Ishikawa (cell line): ENCODE measurements at regions not wholly inside any gene's neighbourhood (a gene's known extent, or its start where the extent isn't known, plus 50 kb on each side); places are given as distances from the start of the nearest gene placed in this dataset.

Experiments used
- RAD21 ChIP-seq: IDR thresholded peaks from 2 replicates; pipeline ENCODE4 v1.6.1; 2012; ENCODE audit warnings: low read depth
- ZBTB7A ChIP-seq: IDR thresholded peaks from 2 replicates; pipeline ENCODE4 v1.6.1; 2012; ENCODE audit warnings: low read depth
- TF ChIP-seq, protein P1 (sequence below): IDR thresholded peaks from 2 replicates; pipeline ENCODE4 v1.6.1; 2012; ENCODE audit warnings: low read depth, mild to moderate bottlenecking
- TF ChIP-seq, protein P2 (sequence below): IDR thresholded peaks from 2 replicates; pipeline ENCODE4 v1.6.1; 2012

DNA sequence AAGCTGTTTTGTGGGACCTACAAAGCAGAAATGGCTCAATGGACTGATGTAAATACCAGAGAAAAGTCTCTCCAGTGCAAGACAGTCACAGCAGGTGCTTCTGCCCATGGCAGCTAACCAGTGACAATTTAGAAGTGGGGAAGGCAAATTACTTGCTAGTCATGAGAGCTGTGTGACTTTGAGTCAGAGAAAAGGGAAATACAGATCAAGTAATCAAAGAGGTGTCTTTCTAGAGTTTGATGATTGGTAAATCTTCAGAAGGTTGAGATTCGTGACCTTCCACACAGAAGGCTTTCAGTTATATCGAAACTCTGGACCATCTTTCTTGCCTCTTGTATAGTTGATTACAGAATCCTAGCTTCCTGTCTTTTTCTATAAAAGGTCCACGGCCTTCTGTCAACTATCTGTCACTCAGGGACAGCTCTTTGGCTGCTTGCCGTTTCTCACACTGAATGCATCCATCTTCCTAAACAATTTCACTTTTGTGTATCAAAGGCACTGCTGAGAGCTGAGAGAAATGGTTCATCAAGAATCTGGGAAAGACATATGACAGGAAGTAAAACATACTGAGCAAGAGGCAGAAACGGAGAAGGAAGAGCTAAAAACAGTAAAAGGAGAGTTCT lies 993.9 kb upstream of the ACO1 start:
- TF ChIP-seq, protein P1, sequence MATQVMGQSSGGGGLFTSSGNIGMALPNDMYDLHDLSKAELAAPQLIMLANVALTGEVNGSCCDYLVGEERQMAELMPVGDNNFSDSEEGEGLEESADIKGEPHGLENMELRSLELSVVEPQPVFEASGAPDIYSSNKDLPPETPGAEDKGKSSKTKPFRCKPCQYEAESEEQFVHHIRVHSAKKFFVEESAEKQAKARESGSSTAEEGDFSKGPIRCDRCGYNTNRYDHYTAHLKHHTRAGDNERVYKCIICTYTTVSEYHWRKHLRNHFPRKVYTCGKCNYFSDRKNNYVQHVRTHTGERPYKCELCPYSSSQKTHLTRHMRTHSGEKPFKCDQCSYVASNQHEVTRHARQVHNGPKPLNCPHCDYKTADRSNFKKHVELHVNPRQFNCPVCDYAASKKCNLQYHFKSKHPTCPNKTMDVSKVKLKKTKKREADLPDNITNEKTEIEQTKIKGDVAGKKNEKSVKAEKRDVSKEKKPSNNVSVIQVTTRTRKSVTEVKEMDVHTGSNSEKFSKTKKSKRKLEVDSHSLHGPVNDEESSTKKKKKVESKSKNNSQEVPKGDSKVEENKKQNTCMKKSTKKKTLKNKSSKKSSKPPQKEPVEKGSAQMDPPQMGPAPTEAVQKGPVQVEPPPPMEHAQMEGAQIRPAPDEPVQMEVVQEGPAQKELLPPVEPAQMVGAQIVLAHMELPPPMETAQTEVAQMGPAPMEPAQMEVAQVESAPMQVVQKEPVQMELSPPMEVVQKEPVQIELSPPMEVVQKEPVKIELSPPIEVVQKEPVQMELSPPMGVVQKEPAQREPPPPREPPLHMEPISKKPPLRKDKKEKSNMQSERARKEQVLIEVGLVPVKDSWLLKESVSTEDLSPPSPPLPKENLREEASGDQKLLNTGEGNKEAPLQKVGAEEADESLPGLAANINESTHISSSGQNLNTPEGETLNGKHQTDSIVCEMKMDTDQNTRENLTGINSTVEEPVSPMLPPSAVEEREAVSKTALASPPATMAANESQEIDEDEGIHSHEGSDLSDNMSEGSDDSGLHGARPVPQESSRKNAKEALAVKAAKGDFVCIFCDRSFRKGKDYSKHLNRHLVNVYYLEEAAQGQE: no peak
- no peak for TF ChIP-seq RAD21
- no peak for TF ChIP-seq ZBTB7A
- TF ChIP-seq, protein P2, sequence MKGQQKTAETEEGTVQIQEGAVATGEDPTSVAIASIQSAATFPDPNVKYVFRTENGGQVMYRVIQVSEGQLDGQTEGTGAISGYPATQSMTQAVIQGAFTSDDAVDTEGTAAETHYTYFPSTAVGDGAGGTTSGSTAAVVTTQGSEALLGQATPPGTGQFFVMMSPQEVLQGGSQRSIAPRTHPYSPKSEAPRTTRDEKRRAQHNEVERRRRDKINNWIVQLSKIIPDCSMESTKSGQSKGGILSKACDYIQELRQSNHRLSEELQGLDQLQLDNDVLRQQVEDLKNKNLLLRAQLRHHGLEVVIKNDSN: no peak
